ENCODE measurements at regions not wholly inside any gene's neighbourhood (a gene's known extent, or its start where the extent isn't known, plus 50 kb on each side); places are given as distances from the start of the nearest gene placed in this dataset.
A peak's percentile ranks its signal among the peaks of the same experiment; 100 is the strongest.

GRCh38 chr18:44507729-44508325, 172.9 kb upstream of the SETBP1 start:
- peak; percentile 87 for DNase-seq (ENCODE audit: low spot score)

GRCh38 chr18:44508474-44508873, 172.2 kb upstream of the SETBP1 start:
- no peak for DNase-seq (ENCODE audit: low spot score)

- DNase-seq (ENCODE audit: low spot score): no peak
These were observed 171.6 kb upstream of the SETBP1 start for GRCh38 chr18:44509048-44509447.

- no peak for DNase-seq (ENCODE audit: low spot score)
These were observed 170.3 kb upstream of the SETBP1 start for GRCh38 chr18:44510390-44510789.

GRCh38 chr18:44513233-44513632, 167.5 kb upstream of the SETBP1 start:
- DNase-seq (ENCODE audit: low spot score): no peak

GRCh38 chr18:44514106-44514505, 166.6 kb upstream of the SETBP1 start:
- DNase-seq (ENCODE audit: low spot score): no peak

- DNase-seq (ENCODE audit: low spot score): no peak
These were observed 165.9 kb upstream of the SETBP1 start for GRCh38 chr18:44514766-44515165.

GRCh38 chr18:44516450-44516849, 164.2 kb upstream of the SETBP1 start:
- no peak for DNase-seq (ENCODE audit: low spot score)

- DNase-seq (ENCODE audit: low spot score): no peak
These were observed 163.6 kb upstream of the SETBP1 start for GRCh38 chr18:44517136-44517535.

GRCh38 chr18:44518091-44518615, 162.5 kb upstream of the SETBP1 start:
- no peak for DNase-seq (ENCODE audit: low spot score)

GRCh38 chr18:44518666-44519065, 162.0 kb upstream of the SETBP1 start:
- DNase-seq (ENCODE audit: low spot score): no peak

- no peak for DNase-seq (ENCODE audit: low spot score)
These were observed 159.6 kb upstream of the SETBP1 start for GRCh38 chr18:44520981-44521667.

- no peak for DNase-seq (ENCODE audit: low spot score)
These were observed 159.0 kb upstream of the SETBP1 start for GRCh38 chr18:44521668-44522022.

GRCh38 chr18:44526705-44527415, 153.8 kb upstream of the SETBP1 start:
- no peak for DNase-seq (ENCODE audit: low spot score)

- no peak for DNase-seq (ENCODE audit: low spot score)
These were observed 147.6 kb upstream of the SETBP1 start for GRCh38 chr18:44533071-44533470.

- no peak for DNase-seq (ENCODE audit: low spot score)
These were observed 144.6 kb upstream of the SETBP1 start for GRCh38 chr18:44536046-44536445.

- DNase-seq (ENCODE audit: low spot score): no peak
These were observed 144.1 kb upstream of the SETBP1 start for GRCh38 chr18:44536619-44537018.

GRCh38 chr18:44537526-44537925, 143.2 kb upstream of the SETBP1 start:
- DNase-seq (ENCODE audit: low spot score): no peak

- DNase-seq (ENCODE audit: low spot score): no peak
These were observed 140.8 kb upstream of the SETBP1 start for GRCh38 chr18:44539926-44540325.

GRCh38 chr18:44541159-44541558, 139.5 kb upstream of the SETBP1 start:
- DNase-seq (ENCODE audit: low spot score): no peak

- DNase-seq (ENCODE audit: low spot score): no peak
These were observed 138.9 kb upstream of the SETBP1 start for GRCh38 chr18:44541781-44542180.

GRCh38 chr18:44543387-44543786, 137.3 kb upstream of the SETBP1 start:
- no peak for DNase-seq (ENCODE audit: low spot score)

GRCh38 chr18:44545359-44545985, 135.2 kb upstream of the SETBP1 start:
- DNase-seq (ENCODE audit: low spot score): no peak

Data from pons (tissue), 1 donor.